IPS DF 4.7 (cell line): ENCODE measurements at regions not wholly inside any gene's neighbourhood (a gene's known extent, or its start where the extent isn't known, plus 50 kb on each side); places are given as distances from the start of the nearest gene placed in this dataset.

Experiments used
- DNase-seq: peaks from one replicate; pipeline ENCODE4 v3.0.0-alpha.2; 2013; ENCODE audit warnings: low spot score; ENCODE audit errors: extremely low read depth

DNA sequence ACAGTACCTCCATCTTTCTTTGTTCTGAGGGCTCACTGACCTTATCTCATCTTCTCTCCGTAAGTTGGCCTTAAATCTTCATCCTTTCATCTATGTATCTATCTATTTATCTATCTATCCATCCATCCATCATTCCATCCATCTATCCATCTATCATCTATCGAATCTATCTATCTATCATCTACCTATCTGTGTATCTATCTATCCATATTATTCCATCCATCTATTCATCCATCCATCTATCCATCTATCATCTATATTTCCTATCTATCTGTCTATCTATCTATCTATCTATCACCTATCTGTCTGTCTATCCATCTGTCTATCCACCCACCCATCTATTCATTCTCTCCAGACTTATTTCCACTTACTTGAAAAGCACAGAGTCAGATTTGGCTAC is 147.3 kb upstream of the PMEPA1 start:
- DNase-seq = no peak

DNA sequence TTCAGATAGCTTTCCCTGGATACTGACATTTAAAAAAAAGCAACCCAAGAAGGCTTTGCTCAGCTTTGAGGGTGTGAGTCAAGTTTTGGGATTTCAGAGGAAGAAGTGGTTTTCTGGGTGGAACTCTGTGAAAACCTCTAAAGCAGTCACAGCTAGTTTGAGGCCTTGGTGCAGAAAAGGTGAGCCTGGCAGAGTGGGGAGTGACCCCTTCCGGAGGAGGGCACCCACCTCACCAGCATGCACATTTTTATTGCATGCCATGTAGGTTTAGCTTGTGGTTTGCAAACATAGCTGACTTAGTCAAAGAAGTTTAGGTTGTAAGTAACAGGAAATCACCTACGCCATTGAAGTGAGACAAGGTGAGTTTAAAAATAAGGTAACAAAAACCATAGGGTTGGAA is 146.8 kb upstream of the PMEPA1 start:
- DNase-seq = no peak

DNA sequence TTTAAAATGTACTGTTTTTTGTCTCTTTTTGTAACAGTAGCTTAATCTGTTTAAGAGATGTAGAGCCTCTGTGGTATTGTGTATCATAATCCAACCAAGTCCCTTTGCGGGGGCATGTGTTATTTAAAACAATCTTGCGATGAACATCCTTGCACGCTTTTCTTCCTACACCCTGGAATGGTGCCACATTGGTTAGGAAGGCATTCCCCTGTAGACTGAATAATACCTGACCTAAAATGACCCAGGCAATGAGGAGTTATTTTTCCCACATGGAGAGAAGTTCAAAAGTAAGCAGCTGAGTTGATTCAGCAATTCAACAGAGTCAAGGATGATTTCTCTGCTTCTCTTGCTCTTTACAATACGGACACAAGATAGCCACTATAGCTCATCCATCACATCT is 142.0 kb upstream of the PMEPA1 start:
- DNase-seq = no peak

DNA sequence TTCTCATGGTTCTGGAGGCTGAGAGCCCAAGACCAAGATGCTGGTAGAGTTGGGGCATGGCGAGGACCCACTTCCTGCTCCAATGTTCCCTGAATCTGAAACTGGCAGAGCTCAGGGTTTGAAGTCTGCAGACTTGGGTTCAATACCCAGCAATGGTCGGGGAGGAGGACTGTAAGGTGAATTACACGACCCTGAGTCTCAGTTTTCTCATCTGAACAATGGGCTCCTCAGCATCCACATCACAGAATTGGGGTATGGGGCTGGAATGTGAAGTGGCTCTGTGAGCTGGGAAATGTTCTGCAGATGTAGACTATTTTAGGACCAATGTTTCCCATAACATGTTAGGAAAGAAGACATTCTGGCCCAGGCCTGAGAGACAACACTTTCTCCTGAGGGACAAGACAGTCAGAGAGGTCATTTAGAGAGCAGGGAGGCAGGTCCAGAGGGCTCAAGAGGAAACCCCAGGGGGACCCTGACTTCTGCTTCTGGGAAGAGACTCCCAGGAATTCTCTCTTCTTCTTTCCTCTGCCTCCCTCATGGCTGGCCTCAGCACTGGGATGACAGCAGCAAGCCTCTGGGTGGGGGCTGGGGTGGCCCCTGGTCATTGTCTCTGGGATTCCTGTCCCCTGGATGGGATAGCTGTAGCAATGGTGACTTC is 141.3 kb upstream of the PMEPA1 start:
- DNase-seq = no peak

DNA sequence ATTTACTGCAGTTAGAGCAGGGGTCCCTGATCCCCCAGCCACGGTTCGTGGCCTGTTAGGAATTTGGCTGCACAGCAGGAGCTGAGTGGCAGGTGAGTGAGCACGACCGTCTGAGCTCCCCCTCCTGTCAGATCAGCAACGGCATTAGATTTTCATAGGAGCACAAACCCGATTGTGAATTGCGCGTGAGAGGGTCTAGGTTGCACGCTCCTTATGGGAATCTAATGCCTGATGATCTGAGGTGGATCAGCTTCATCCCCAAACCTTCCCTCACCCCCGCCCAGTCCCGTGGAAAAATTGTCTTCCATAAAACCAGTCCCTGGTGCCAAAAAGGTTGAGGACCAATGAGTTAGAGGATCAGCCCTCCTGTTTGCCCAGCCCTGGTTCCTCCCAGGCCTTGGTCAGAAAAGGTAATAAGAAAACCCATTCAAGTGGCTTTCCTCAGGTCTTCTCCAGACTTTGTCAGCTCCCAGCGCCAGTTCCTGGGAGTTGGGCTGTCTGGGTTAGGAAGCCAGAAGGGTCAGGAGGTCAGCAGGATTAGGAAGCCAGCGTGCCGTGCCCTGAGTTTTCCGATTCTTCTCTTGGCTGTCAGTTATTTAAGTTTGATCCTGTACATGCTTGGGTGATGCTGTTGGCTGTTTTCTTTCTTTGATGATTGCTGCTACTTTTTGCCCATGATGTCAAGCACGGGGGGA is 139.9 kb upstream of the PMEPA1 start:
- no peak for DNase-seq

DNA sequence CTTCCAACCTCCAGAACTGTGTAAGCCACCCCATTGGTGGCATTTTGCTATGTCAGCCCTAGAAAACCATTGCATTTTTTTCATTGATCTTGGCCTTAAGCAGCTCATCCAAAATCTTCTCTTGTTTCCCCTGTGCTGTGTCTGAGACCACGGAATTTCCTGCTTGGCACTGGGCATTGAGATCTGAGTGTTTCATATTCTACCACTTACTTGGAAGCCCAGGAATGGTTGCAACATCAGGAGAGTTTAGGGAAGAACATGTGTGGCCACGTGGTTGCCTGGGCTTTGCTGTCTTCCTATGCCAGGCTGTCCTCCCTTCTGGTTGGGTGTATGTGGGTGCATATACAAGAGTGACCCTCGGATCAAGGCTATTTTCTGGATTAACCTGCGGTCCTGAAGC is 139.3 kb upstream of the PMEPA1 start:
- no peak for DNase-seq

DNA sequence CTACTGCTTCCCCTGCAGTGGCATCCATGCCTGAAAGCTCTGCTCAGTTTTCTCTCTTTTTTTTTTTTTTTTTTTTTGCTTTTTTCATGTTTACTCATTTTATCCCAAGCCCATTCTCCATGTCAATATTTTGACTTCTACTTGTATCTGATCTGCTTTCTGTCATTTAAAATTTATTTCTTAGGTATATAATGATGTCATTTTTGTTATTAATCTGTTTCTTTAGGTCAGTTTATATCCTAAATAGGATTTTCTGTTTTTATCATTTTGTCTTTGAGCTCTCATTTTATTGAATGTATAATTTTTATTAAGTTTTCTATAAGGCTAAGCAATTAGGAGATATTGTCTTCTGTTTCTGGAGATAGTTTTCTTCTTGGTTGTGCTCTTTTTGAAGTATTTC is 138.5 kb upstream of the PMEPA1 start:
- no peak for DNase-seq

DNA sequence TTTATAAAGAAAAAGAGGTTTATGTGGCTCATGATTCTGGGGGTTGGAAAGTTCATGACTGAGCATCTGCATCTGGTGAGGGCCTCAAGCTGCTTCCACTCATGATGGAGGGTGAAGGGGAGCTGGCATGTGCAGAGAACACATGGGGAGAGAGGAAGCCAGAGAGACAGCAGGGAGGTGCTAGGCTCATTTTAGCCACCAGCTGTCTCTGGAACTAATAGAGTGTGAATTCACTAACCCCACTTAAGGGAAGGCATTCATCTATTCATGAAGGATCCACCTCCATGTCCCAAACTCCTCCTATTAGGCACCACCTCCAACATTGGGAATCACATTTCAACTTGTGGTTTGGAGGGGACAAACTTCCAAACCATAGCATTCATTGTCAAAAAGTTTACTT is 137.3 kb upstream of the PMEPA1 start:
- no peak for DNase-seq

DNA sequence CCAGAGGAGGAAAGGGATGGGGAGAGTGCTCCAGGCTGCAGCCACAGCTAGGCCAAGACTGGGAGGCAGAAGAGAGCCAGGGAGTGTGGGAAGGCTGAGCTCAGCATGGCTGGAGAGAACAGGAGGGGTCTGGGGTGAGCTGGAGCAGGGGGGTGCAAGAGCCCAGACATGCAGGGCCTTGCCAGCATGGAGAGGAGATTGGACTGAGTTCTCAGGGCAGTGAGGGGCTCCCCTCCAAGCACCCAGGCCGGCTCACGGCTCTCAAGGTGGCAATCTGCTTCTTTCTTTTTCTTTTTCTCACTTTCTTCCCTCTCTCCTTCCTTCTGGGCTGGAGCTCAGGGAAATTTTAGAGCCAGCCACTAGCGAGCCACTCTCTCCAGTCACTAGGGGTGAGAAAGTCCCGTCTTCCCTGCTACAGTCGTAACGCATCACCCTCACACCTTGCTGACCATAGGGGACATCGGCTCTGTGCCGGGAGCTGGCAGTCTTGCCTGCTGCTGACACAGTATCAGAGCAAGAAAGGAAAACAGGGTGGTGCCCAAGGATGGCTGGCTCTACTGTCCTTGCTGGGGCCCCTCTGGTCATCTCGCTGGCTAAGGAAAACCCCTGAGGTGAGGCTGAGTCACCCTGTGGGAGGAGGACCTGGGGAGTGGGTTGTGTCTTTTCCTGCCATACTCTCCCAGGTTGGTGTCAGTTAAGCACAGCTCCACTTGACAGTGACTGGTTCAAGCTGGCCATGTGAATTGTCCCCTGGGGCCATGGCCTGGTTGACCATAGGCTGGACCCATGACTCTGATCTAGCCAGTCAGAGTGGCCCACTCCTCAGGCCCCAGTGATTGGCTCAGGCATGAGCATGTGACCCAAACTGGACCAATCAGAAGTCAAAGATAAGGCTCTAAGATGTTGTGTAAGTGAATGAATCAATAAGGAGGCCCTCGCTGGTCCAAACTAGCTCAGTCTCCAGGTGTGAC is 135.1 kb upstream of the PMEPA1 start:
- DNase-seq = no peak

DNA sequence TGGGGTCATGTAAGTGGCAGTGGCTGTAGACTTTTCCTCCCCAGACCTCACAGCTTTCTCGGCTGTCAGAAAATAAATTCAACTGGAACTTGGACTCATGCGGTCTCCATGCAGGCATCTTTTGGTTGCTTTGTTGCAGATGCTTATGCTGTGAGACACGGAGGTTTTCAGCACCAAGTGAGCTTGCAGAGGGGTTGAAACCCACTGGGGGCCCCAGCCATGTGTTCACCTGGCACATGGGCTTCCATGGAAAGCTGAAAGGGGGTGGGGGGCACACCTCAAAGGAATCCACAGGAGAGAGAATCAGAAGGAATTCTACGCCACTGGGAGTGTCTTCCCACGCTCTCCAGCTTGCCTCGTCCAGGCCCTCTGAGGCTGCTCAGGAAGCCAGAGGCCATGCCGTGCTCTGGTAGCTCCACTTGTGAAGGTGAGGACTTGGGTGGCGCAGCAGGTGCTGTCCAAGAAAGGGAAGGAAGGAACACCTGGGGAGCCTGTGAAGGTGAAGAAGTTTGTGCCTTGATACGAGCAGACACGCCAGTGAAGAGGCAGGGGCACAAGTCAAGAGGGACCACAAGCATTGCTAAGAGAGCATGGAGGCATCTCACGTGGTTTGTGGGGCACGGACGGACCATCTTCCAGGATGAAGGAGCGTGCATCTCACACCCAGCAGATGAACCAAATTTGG is 134.3 kb upstream of the PMEPA1 start:
- DNase-seq = no peak

DNA sequence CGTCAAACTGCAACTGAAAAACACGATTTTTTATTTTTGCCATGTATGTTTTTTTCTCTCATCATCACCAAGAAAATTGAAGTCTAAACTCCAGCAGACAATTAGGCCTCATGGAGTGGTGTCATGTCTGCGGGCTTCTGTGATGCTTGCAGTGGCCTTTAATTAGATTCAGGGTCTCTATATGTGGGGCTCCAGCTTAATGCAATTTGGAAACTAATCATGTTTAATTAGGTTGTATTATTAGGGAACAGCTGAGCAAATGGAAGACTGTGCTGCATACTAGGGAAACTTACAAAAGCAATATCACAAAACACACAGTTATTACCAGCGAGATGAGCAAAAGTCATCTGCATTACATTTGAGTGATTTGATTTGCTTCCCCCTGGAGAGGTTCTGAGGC is 132.9 kb upstream of the PMEPA1 start:
- no peak for DNase-seq

DNA sequence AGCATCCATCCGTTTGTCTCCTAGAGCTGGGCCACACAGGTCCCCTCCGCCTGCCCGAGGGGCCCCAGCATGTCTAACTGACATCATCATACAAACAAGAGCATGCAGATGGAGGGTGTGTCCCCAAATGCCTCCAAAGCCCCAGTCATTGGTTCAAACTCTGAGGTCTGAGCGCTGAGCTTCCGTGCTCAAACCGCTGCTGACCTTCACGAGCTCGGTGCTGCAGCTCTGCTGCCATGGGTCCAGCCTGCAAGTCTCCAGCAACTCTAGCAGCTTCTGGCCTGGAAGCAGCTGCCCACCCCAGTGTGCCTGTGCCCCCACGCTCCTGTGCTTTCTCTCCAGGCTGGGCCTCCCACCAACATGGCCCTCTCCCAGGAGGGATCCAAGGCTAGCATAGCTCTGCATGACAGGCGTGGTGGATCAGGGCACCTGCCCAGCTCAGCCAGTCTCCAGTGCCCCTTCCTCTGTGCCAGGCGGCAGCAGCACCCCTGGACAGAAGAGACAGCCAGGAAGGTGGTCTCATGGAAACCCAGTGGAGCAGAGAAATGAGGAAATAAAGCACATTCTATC is 131.6 kb upstream of the PMEPA1 start:
- no peak for DNase-seq

DNA sequence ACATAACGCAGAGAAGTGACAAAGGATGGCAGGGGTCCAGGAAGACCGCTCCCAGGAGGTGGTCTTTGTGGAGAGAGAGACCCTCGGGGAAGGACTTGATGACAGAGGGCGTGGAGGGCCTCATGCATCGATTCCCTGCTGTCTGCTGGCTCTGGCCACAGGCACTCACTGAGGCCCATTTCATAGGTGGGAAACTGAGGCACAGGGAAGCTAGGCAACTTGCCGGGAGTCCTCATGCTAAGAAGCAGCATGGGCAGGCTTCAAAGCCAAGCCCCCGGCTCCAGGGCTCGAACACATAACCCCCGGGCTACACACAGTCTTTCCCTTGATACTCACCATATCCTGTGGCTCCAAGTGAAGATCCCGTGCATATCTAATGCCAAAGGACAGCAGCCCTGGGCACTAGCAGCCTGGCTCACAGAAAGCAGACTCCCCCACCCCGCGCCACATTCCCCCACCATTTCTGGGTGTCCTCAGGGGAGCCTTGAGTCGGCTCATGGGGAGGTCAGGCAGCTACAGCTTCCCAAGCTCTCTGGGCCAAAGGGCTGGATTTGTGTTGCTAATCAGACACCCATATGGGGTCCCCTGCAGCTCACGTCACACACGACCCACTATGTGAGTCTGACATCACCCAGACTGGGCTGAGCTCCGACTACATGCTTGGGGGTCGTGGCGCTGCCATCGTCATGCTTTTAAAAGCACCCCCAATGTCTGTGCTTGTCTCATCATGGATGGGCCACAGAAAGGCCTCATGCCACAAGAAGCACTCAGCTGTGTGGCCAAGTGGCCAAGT is 130.9 kb upstream of the PMEPA1 start:
- DNase-seq = no peak

DNA sequence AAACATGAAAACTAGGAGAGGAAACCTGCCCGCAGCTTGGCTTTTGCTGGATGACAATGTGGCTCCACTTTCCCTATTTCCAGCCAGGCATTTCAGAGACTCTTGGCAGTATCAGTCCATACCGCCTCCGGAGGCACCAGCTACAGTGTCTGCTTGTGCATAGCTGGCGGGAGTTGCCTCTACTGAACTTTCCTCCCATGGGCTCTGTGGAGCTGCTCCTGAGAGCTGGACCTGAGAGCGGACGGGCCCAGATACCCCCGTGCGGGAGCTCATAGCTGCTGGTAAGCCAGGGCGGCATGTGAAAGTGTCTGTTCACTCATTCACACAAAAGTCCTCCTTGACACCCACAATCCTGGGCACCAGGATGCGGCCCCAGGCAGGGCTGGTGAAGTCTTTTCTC is 130.3 kb upstream of the PMEPA1 start:
- no peak for DNase-seq

DNA sequence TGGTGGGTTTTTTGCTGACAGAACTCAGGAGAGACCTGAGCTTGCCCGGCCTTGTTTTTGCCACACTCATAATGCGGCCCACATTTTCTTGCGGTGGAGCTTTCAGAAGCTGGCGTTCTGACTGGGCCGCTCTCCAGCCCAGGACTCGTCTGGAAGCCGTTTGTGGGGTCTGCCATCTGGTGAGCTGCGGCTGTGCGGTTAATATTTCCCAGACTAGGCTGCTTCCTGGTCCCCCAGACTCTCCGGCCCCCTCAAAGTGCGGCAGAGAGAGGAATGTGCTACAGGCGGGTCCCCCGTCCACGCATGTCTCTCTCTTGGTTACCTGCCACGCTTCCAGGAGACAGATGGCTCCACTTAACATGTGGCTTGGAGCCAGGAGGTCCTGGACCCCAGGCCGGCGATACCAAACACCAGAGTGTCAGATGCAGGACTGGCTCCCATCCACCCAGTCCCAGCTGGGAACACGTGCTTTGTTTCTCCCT is 128.9 kb upstream of the PMEPA1 start:
- no peak for DNase-seq

DNA sequence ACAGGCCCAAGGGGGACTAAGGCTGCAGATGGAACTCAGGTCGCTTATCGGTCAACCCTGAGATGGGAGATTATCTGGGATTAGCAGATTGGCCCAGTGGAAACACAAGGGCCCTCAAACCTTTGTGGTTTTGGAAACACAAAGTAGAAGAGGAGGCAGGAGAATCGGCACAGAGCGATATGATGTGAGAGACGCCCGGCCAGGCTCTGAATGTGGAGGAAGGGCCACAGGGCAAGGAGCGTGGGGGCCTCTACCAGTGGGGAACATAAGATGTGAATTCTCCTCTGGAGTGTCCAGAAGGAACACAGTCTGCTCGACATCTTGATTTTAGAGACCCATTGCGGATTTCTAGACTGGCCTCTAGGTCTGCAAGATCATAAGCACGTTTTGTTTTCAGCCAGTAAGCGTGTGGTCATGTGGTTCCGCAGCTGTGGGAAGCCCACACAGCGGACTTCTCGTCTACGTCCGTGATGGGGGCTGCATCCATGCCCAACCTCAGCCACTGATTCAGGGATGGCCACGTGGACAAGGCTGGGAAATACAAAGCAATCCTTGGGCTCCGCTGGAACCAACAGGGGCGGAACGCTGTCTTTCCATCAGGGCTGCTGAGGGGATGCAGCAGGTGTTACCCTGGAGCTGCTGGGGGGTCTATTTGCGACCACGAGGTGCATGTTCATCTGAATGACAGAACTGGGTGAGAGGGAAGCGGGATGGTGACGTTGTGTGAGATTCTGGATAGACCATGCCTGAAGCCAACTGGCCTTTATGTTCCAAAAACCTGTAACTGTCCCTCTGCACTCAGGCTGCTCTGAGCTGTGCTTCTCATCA is 127.6 kb upstream of the PMEPA1 start:
- DNase-seq = no peak

DNA sequence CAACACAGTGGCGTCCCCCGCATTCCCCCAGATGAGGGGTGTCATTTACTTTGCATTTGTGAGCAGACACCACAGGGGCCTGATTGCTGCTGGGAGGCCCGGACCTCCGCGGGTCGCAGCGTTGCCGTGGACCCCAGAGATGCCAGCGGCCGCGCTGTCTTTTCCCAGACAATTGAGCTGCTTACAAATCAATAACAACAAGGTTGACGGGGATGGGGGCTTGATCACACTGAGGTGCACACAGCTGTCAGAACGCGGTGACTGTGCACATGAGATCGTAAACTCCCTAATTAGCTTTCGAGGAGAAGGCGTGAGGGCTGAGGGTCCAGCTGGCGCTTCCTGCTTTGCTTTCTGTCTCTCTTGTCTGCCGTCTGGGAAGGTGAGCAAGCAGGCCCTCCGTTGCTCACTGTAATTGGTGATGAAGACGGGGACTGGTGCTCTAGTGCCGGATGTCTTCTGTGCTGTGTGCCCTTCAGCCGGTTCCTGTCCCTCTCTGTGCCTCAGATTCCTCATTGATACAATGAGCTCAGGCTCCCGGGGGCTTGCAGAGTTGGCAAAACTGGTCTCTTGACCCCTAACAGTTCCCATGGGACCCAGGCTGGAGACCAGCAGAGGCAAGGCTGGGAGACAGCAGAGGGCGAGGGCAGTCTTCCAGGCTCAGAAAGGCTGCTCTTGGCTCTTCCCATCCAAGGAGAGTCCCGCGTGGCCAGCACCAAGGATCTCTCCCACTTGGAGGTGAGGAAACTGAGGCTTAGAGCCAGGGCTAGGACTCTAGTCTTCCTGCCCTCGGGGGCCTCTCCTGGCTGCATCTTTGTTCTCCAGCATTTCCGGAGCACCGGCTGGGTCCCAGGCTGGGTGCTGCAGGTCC is 126.0 kb upstream of the PMEPA1 start:
- DNase-seq = no peak

DNA sequence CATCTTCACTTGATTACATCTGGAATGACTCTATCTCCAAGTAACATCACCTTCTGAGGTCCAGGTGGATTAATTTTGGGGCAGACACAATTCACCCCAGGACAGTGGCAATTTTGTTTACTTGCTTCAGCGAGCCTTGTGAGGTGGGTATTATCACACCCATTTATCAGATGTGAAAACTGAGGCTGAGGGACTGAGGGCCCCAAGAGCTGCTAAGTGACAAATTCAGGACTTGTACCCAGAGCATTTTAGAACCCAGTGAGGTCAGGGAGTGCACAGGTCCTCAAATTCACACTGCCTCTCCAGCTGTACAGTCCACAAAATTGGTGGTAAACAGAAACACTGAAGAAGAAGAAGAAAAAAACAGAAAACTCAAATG is 125.2 kb upstream of the PMEPA1 start:
- no peak for DNase-seq
